SK-N-SH treated with all-trans-retinoic acid at 6 μM for 48 hours (cell line): ENCODE measurements at regions not wholly inside any gene's neighbourhood (a gene's known extent, or its start where the extent isn't known, plus 50 kb on each side); places are given as distances from the start of the nearest gene placed in this dataset.

ENCODE experiments used
- ATAC-seq: fragments of 200-7000 bp; cut with Tn5 transposase; 3 replicates; pipeline ENCODE4 v1.9.1; 2020; ENCODE audit warnings: mild to moderate bottlenecking, moderate library complexity
- ARNTL ChIP-seq: fragments of 450-650 bp; formaldehyde crosslinking; IDR thresholded peaks from 2 replicates; pipeline ENCODE4 v1.5.0; 2020; ENCODE audit warnings: low read depth, mild to moderate bottlenecking, moderate library complexity, borderline replicate concordance
- BACH2 ChIP-seq: fragments of 250-450 bp; sonication (Bioruptor Pico); IDR thresholded peaks from 2 replicates; pipeline ENCODE4 v1.9.0; 2021; ENCODE audit warnings: mild to moderate bottlenecking, borderline replicate concordance
- CREB5 ChIP-seq: fragments of 250-450 bp; sonication (Bioruptor Pico); IDR thresholded peaks from 2 replicates; pipeline ENCODE4 v1.5.1; 2020; ENCODE audit warnings: low read depth, mild to moderate bottlenecking, moderate library complexity
- CSDC2 ChIP-seq: fragments of 250-450 bp; sonication (Bioruptor Pico); IDR thresholded peaks from 2 replicates; pipeline ENCODE4 v1.5.0; 2020; ENCODE audit warnings: mild to moderate bottlenecking, moderate library complexity
- CSRNP3 ChIP-seq: fragments of 250-450 bp; sonication (Bioruptor Pico); IDR thresholded peaks from 2 replicates; pipeline ENCODE4 v1.5.1; 2021; ENCODE audit warnings: mild to moderate bottlenecking, moderate library complexity
- ESRRG ChIP-seq: fragments of 250-450 bp; sonication (Bioruptor Pico); IDR thresholded peaks from 2 replicates; pipeline ENCODE4 v1.6.1; 2021; ENCODE audit warnings: mild to moderate bottlenecking
- ISL1 ChIP-seq: fragments of 250-450 bp; sonication (Bioruptor Pico); IDR thresholded peaks from 2 replicates; pipeline ENCODE4 v2.1.2; 2022; ENCODE audit warnings: mild to moderate bottlenecking, moderate library complexity
- OSR1 ChIP-seq: fragments of 250-450 bp; sonication (Bioruptor Pico); IDR thresholded peaks from 2 replicates; pipeline ENCODE4 v1.8.0; 2022; ENCODE audit warnings: moderate library complexity, mild to moderate bottlenecking, inconsistent platforms
- PATZ1 ChIP-seq: fragments of 250-450 bp; sonication (Bioruptor Pico); IDR thresholded peaks from 2 replicates; pipeline ENCODE4 v1.8.0; 2020; ENCODE audit warnings: mild to moderate bottlenecking, moderate library complexity, borderline replicate concordance
- PPARA ChIP-seq: fragments of 250-450 bp; sonication (Bioruptor Pico); IDR thresholded peaks from 2 replicates; pipeline ENCODE4 v1.5.0; 2020; ENCODE audit warnings: mild to moderate bottlenecking, borderline replicate concordance
- RARB ChIP-seq: fragments of 250-450 bp; sonication (Bioruptor Pico); IDR thresholded peaks from 2 replicates; pipeline ENCODE4 v1.8.0; 2021; ENCODE audit warnings: mild to moderate bottlenecking, moderate library complexity
- SNAI2 ChIP-seq: fragments of 250-450 bp; sonication (Bioruptor Pico); IDR thresholded peaks from 2 replicates; pipeline ENCODE4 v1.5.0; 2020; ENCODE audit warnings: mild to moderate bottlenecking, moderate library complexity
- TCF4 ChIP-seq: fragments of 250-450 bp; sonication (Bioruptor Pico); IDR thresholded peaks from 2 replicates; pipeline ENCODE4 v1.8.0; 2021; ENCODE audit warnings: mild to moderate bottlenecking, moderate library complexity, borderline replicate concordance
- TOX ChIP-seq: fragments of 250-450 bp; sonication (Bioruptor Pico); IDR thresholded peaks from 2 replicates; pipeline ENCODE4 v1.8.0; 2021; ENCODE audit warnings: mild to moderate bottlenecking, moderate library complexity, borderline replicate concordance
- TSHZ2 ChIP-seq: fragments of 250-450 bp; sonication (Bioruptor Pico); IDR thresholded peaks from 2 replicates; pipeline ENCODE4 v1.5.0; 2020; ENCODE audit warnings: mild to moderate bottlenecking, moderate library complexity
- ZC3H10 ChIP-seq: fragments of 250-450 bp; sonication (Bioruptor Pico); IDR thresholded peaks from 2 replicates; pipeline ENCODE4 v1.5.1; 2021; ENCODE audit warnings: mild to moderate bottlenecking, moderate library complexity
- ZFP3 ChIP-seq: fragments of 250-450 bp; sonication (Bioruptor Pico); IDR thresholded peaks from 2 replicates; pipeline ENCODE4 v1.5.0; 2020; ENCODE audit warnings: mild to moderate bottlenecking, moderate library complexity
- ZNF565 ChIP-seq: fragments of 450-650 bp; formaldehyde crosslinking; conservative IDR thresholded peaks from 2 replicates; pipeline ENCODE4 v1.5.0; 2020; ENCODE audit warnings: low read depth, mild to moderate bottlenecking, moderate library complexity
- ZNF70 ChIP-seq: fragments of 450-650 bp; formaldehyde crosslinking; IDR thresholded peaks from 2 replicates; pipeline ENCODE4 v1.5.0; 2020; ENCODE audit warnings: mild to moderate bottlenecking, moderate library complexity
- ZNF8 ChIP-seq: fragments of 450-650 bp; formaldehyde crosslinking; IDR thresholded peaks from 2 replicates; pipeline ENCODE4 v1.5.0; 2020; ENCODE audit warnings: mild to moderate bottlenecking, moderate library complexity

GRCh38 chr2:120851116-120851773 is 115.6 kb downstream of the GLI2 start:
- no peak for ATAC-seq
- TF ChIP-seq ISL1 (CRISPR knock-in tag), result no peak
- no peak for TF ChIP-seq PPARA (CRISPR knock-in tag)
- no peak for TF ChIP-seq ZNF8 (CRISPR knock-in tag)
- no peak for TF ChIP-seq ARNTL (CRISPR knock-in tag)
- no peak for TF ChIP-seq OSR1 (CRISPR knock-in tag)
- TF ChIP-seq ESRRG (CRISPR knock-in tag), result no peak
- TF ChIP-seq CSRNP3 (CRISPR knock-in tag), result no peak
- no peak for TF ChIP-seq ZNF70 (CRISPR knock-in tag)
- no peak for TF ChIP-seq TOX
- TF ChIP-seq CREB5 (CRISPR knock-in tag), result no peak
- no peak for TF ChIP-seq ZC3H10 (CRISPR knock-in tag)
- TF ChIP-seq BACH2 (CRISPR knock-in tag), result no peak
- TF ChIP-seq RARB (CRISPR knock-in tag), result no peak
- TF ChIP-seq ZFP3, result no peak

- ATAC-seq, result no peak
- TF ChIP-seq TCF4 (CRISPR knock-in tag), result no peak
- TF ChIP-seq RARB (CRISPR knock-in tag), result no peak
- TF ChIP-seq CSRNP3 (CRISPR knock-in tag), result no peak
- no peak for TF ChIP-seq ISL1 (CRISPR knock-in tag)
- no peak for TF ChIP-seq ZNF8 (CRISPR knock-in tag)
- no peak for TF ChIP-seq SNAI2 (CRISPR knock-in tag)
- TF ChIP-seq ZNF565 (CRISPR knock-in tag), result no peak
- TF ChIP-seq BACH2 (CRISPR knock-in tag), result no peak
- TF ChIP-seq ZC3H10 (CRISPR knock-in tag), result no peak
- TF ChIP-seq, all 23 proteins: peak for 0
These were observed 116.6 kb downstream of the GLI2 start for GRCh38 chr2:120852200-120852815.

GRCh38 chr2:120853306-120854013 is 117.8 kb downstream of the GLI2 start:
- no peak for ATAC-seq
- TF ChIP-seq ARNTL (CRISPR knock-in tag) (no peak), TSHZ2 (CRISPR knock-in tag) (no peak), ESRRG (CRISPR knock-in tag) (no peak), TOX (no peak), CSDC2 (no peak), PPARA (CRISPR knock-in tag) (no peak), PATZ1 (no peak), ZNF565 (CRISPR knock-in tag) (no peak)
- TF ChIP-seq, all 23 proteins: peak for 0
